Neuronal stem cell (in vitro differentiated cells): ENCODE measurements at regions not wholly inside any gene's neighbourhood (a gene's known extent, or its start where the extent isn't known, plus 50 kb on each side); places are given as distances from the start of the nearest gene placed in this dataset.

Source experiments
- DNase-seq: peaks from one replicate; pipeline ENCODE4 v3.0.0-alpha.2; 2013; ENCODE audit warnings: low spot score
- H2AFZ ChIP-seq: one replicate; pipeline ENCODE4 v1.6.1; 2013; ENCODE audit warnings: mild to moderate bottlenecking, low read length, inconsistent platforms
- H2AK5ac ChIP-seq: 2 replicates; pipeline ENCODE4 v1.6.1; 2013; ENCODE audit warnings: low read depth, mild to moderate bottlenecking, inconsistent platforms, low read length, moderate library complexity, mixed read lengths
- H2BK120ac ChIP-seq: 2 replicates; pipeline ENCODE4 v1.6.1; 2013; ENCODE audit warnings: low read depth, mild to moderate bottlenecking, inconsistent platforms, low read length, moderate library complexity, mixed read lengths
- H2BK12ac ChIP-seq: one replicate; pipeline ENCODE4 v1.6.1; 2013; ENCODE audit warnings: low read length, inconsistent platforms
- H2BK15ac ChIP-seq: 2 replicates; pipeline ENCODE4 v1.6.1; 2013; ENCODE audit warnings: mild to moderate bottlenecking, low read length, inconsistent platforms, mixed read lengths
- H2BK5ac ChIP-seq: one replicate; pipeline ENCODE4 v1.6.1; 2013; ENCODE audit warnings: inconsistent platforms, mild to moderate bottlenecking, low read length, moderate library complexity
- H3K14ac ChIP-seq: one replicate; pipeline ENCODE4 v1.6.1; 2013; ENCODE audit warnings: low read length, inconsistent platforms
- H3K18ac ChIP-seq: 2 replicates; pipeline ENCODE4 v1.6.1; 2013; ENCODE audit warnings: low read length, inconsistent platforms
- H3K23ac ChIP-seq: 2 replicates; pipeline ENCODE4 v1.6.1; 2013; ENCODE audit warnings: low read depth, mild to moderate bottlenecking, mixed read lengths, low read length, inconsistent platforms; ENCODE audit not compliant: poor library complexity
- H3K27ac ChIP-seq: replicated peaks from 3 replicates; pipeline ENCODE4 v1.5.1; 2013; ENCODE audit warnings: low read length, inconsistent platforms
- H3K27me3 ChIP-seq, 3 experiments: 2 replicates each; pipeline ENCODE4 v1.6.1; 2013; ENCODE audit warnings: low read length in 3 of 3, mild to moderate bottlenecking in 2 of 3, inconsistent platforms in 1 of 3, low read depth in 1 of 3, mixed read lengths in 1 of 3, moderate library complexity in 1 of 3; ENCODE audit not compliant: control insufficient read depth in 3 of 3, insufficient read depth in 3 of 3
- H3K36me3 ChIP-seq, 2 donors: replicated peaks in 1 of 2; 2 replicates each; pipeline ENCODE4 v1.6.1; 2013; ENCODE audit warnings: low read length in 2 of 2; ENCODE audit not compliant: control insufficient read depth in 2 of 2, insufficient read depth in 2 of 2
- H3K4ac ChIP-seq: 2 replicates; pipeline ENCODE4 v1.6.1; 2013; ENCODE audit warnings: inconsistent platforms, mild to moderate bottlenecking, low read length, moderate library complexity
- H3K4me1 ChIP-seq, 2 donors: 1 replicate in 1 of 2; 2 replicates in 1 of 2; pipeline ENCODE4 v1.6.1; 2013; ENCODE audit warnings: low read length in 2 of 2, low read depth in 1 of 2; ENCODE audit not compliant: control insufficient read depth in 2 of 2, insufficient read depth in 1 of 2
- H3K4me2 ChIP-seq: one replicate; pipeline ENCODE4 v1.6.1; 2013; ENCODE audit warnings: mild to moderate bottlenecking, low read length, inconsistent platforms; ENCODE audit not compliant: insufficient read depth, poor library complexity, severe bottlenecking
- H3K4me3 ChIP-seq, 2 donors: 2 replicates each; pipeline ENCODE4 v1.5.1; 2013; ENCODE audit warnings: low read length in 2 of 2, mild to moderate bottlenecking in 2 of 2, inconsistent platforms in 1 of 2, moderate library complexity in 1 of 2
- H3K79me1 ChIP-seq: one replicate; pipeline ENCODE4 v1.6.1; 2013; ENCODE audit warnings: low read depth, mild to moderate bottlenecking, inconsistent platforms, low read length, moderate library complexity
- H3K9ac ChIP-seq: one replicate; pipeline ENCODE4 v1.6.1; 2013; ENCODE audit warnings: mild to moderate bottlenecking, low read depth, low read length, inconsistent platforms; ENCODE audit not compliant: poor library complexity
- H3K9me3 ChIP-seq, 2 donors: replicated peaks in 1 of 2; 2 replicates each; pipeline versions ENCODE3 to v1.6.1; 2013; ENCODE audit warnings: low read length in 2 of 2, mild to moderate bottlenecking in 2 of 2, inconsistent platforms in 1 of 2, low read depth in 1 of 2, mixed read lengths in 1 of 2, moderate library complexity in 1 of 2; ENCODE audit not compliant: control insufficient read depth in 2 of 2, insufficient read depth in 1 of 2
- H4K8ac ChIP-seq: one replicate; pipeline ENCODE4 v1.6.1; 2013; ENCODE audit warnings: low read depth, mild to moderate bottlenecking, inconsistent platforms, low read length, moderate library complexity
- H4K91ac ChIP-seq: one replicate; pipeline ENCODE4 v1.6.1; 2013; ENCODE audit warnings: low read length, low read depth, mild to moderate bottlenecking, inconsistent platforms; ENCODE audit not compliant: poor library complexity
- WGBS, 2 donors: extraction: QIAGEN DNeasy Blood & Tissue Kit; methylation state at CpG; one replicate each; pipeline ENCODE4 v1.1.7; 2013; ENCODE audit warnings: missing lambda C conversion rate in 2 of 2, mixed read lengths in 1 of 2; ENCODE audit not compliant: insufficient read length in 2 of 2, insufficient replicate concordance in 1 of 2; ENCODE audit errors: extremely low coverage in 2 of 2; 5-methylcytosine and 5-hydroxymethylcytosine counted together

DNA sequence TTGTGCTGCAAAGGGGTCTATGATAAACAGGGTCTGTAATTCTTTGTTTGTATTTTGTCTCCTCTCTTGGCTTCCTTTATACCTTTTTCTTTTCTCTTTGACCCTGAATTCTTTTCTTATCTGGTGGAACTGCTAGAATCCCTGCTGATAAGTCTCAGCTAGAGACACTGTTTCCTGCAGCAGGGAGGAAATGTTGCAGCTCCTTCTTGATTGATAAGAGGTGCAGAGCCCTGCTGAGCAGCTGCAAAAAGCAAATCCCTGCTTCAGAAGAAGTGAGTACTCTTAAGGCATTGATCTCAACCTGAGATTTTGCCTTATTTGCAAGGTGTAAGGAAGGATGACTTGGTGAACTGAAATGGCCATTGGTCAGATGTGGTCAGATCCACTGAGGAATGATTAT is 167.8 kb downstream of the NUP35 start:
- Histone ChIP-seq H3K4me2 (no peak overlapping the region), H3K4ac (no peak overlapping the region), H2AK5ac (no peak overlapping the region), H3K4me1 (peaks cover 3 to 8% of the 10 kb centered on the region in 2 donors), H3K9me3 (no peaks in the 10 kb centered on the region), H4K8ac (no peak overlapping the region), H3K79me1 (no peaks in the 10 kb centered on the region), H3K18ac (no peak overlapping the region), H2BK15ac (no peak overlapping the region), H3K27ac (no peak overlapping the region), H3K9ac (no peak overlapping the region), H3K36me3 (no peaks in the 10 kb centered on the region), H3K23ac (no peak overlapping the region), H3K27me3 (no peaks in the 10 kb centered on the region), H3K14ac (no peak overlapping the region), H2BK12ac (no peak overlapping the region), H2BK120ac (no peak overlapping the region), H2BK5ac (no peak overlapping the region), H4K91ac (no peak overlapping the region), H3K4me3 (no peak overlapping the region), H2AFZ (no peak overlapping the region)
- peak; percentile 31 for DNase-seq

DNA sequence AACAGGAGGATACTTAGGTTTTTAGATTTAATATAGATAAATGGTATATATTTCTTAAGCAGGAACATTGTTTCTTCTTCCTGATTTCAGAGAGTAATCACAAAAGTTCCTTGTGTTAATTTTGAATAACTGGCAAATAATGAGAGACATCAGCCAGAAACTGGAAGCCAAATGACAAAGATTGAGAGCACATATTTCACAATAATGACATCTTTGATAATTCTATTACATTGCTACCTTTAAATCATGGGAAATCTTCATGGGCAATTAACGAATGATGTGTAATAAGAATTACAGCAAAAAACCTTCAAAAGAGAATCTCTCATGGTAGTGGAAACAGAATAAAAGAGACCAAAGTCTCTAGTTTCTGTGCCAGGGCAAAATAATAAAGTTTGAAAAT is 215.1 kb downstream of the NUP35 start:
- Histone ChIP-seq H3K27me3 (no peaks in the 10 kb centered on the region), H3K79me1 (no peaks in the 10 kb centered on the region), H4K91ac (no peak overlapping the region), H3K23ac (no peak overlapping the region), H2BK5ac (no peak overlapping the region), H3K4me2 (no peak overlapping the region), H2BK12ac (no peak overlapping the region), H2AK5ac (no peak overlapping the region), H3K27ac (no peak overlapping the region), H2AFZ (no peak overlapping the region), H3K36me3 (no peaks in the 10 kb centered on the region), H3K4me1 (no peaks in the 10 kb centered on the region), H2BK15ac (no peak overlapping the region), H3K18ac (no peak overlapping the region), H3K9me3 (no peaks in the 10 kb centered on the region), H3K4ac (no peak overlapping the region), H3K4me3 (no peak overlapping the region), H3K14ac (no peak overlapping the region), H2BK120ac (no peak overlapping the region), H4K8ac (no peak overlapping the region), H3K9ac (no peak overlapping the region)
- no peak for DNase-seq
- no CpG with 5 or more reads among the region's 1 CpG for WGBS, 2 donors

GRCh38 chr2:183341057-183341456 is 216.8 kb downstream of the NUP35 start:
- Histone ChIP-seq H3K27me3 (no peaks in the 10 kb centered on the region), H3K36me3 (no peaks in the 10 kb centered on the region), H3K79me1 (no peaks in the 10 kb centered on the region), H4K91ac (no peak overlapping the region), H3K18ac (no peak overlapping the region), H2AK5ac (no peak overlapping the region), H4K8ac (no peak overlapping the region), H3K23ac (no peak overlapping the region), H3K4ac (no peak overlapping the region), H3K4me2 (no peak overlapping the region), H2BK15ac (no peak overlapping the region), H2BK120ac (no peak overlapping the region), H3K4me1 (no peaks in the 10 kb centered on the region), H3K9me3 (no peaks in the 10 kb centered on the region), H3K14ac (no peak overlapping the region), H3K27ac (no peak overlapping the region), H2AFZ (no peak overlapping the region), H2BK5ac (no peak overlapping the region), H3K4me3 (no peak overlapping the region), H3K9ac (no peak overlapping the region), H2BK12ac (no peak overlapping the region)
- DNase-seq: no peak
- WGBS, 2 donors: no CpG with 5 or more reads among the region's 1 CpG

- H2AK5ac ChIP-seq: no peak overlapping the region
- no peak overlapping the region for H4K91ac ChIP-seq
- no peak overlapping the region for H3K18ac ChIP-seq
- WGBS, 2 donors: no CpG with 5 or more reads among the region's 3 CpGs
- H3K9ac ChIP-seq: no peak overlapping the region
- H2BK15ac ChIP-seq: no peak overlapping the region
- H3K79me1 ChIP-seq: no peaks in the 10 kb centered on the region
- H2BK12ac ChIP-seq: no peak overlapping the region
- H3K9me3 ChIP-seq: no peaks in the 10 kb centered on the region
- H3K4me3 ChIP-seq: no peak overlapping the region
- H2BK5ac ChIP-seq: no peak overlapping the region
- no peak overlapping the region for H3K23ac ChIP-seq
- H3K4ac ChIP-seq: no peak overlapping the region
- H3K36me3 ChIP-seq: no peaks in the 10 kb centered on the region
- no peaks in the 10 kb centered on the region for H3K4me1 ChIP-seq
- H3K14ac ChIP-seq: no peak overlapping the region
- no peaks in the 10 kb centered on the region for H3K27me3 ChIP-seq
- H2AFZ ChIP-seq: no peak overlapping the region
- no peak overlapping the region for H3K4me2 ChIP-seq
- no peak overlapping the region for H4K8ac ChIP-seq
- H3K27ac ChIP-seq: no peak overlapping the region
- no peak for DNase-seq
- no peak overlapping the region for H2BK120ac ChIP-seq
These were observed 223.7 kb downstream of the NUP35 start for GRCh38 chr2:183347969-183348368.
